Activated B cell treated with CpG ODN at 0.5 μM for 24 hours (primary cell): ENCODE measurements at regions not wholly inside any gene's neighbourhood (a gene's known extent, or its start where the extent isn't known, plus 50 kb on each side); places are given as distances from the start of the nearest gene placed in this dataset.

ENCODE experiments used
- ATAC-seq: fragments of 200-7000 bp; cut with Tn5 transposase; one replicate; pipeline ENCODE4 v1.10.0; 2021; ENCODE audit warnings: low read depth, mild to moderate bottlenecking, moderate library complexity
- CTCF ChIA-PET: fragments of 350-600 bp; sonication (Branson Sonifier 250); formaldehyde crosslinking; loops from one replicate; lab custom pipeline; 2021; ENCODE audit warnings: antibody characterized with exemption; lab: Charles Lee
- POLR2A ChIA-PET: fragments of 350-600 bp; sonication (Branson Sonifier 250); formaldehyde crosslinking; loops from one replicate; lab custom pipeline; 2021; ENCODE audit warnings: antibody characterized with exemption; lab: Charles Lee
- DNase-seq: peaks from one replicate; pipeline ENCODE4 v3.0.0; 2022
- H3K27ac Mint-ChIP-seq: one replicate; pipeline ENCODE4 v1.8.0; 2020; ENCODE audit warnings: mixed read lengths
- H3K27me3 Mint-ChIP-seq: one replicate; pipeline ENCODE4 v1.8.0; 2021; ENCODE audit warnings: mixed read lengths
- H3K36me3 Mint-ChIP-seq: one replicate; pipeline ENCODE4 v1.8.0; 2021; ENCODE audit warnings: low read depth, mixed read lengths
- H3K4me1 Mint-ChIP-seq: one replicate; pipeline ENCODE4 v1.8.0; 2021; ENCODE audit warnings: mixed read lengths
- H3K4me3 Mint-ChIP-seq: one replicate; pipeline ENCODE4 v1.8.0; 2020; ENCODE audit warnings: mild to moderate bottlenecking, mixed read lengths
- H3K9me3 Mint-ChIP-seq: one replicate; pipeline ENCODE4 v1.8.0; 2020; ENCODE audit warnings: mixed read lengths
- intact Hi-C: fragments of 100-400 bp; cut with micrococcal nuclease; formaldehyde crosslinking; loops from one replicate; pipeline ENCODE4 v1.15.1; 2024
- TF ChIP-seq, protein P1 (sequence below): fragments of 200-600 bp; IDR thresholded peaks from one replicate; pipeline ENCODE4 v1.8.0; 2022; ENCODE audit warnings: antibody characterized with exemption, mild to moderate bottlenecking

DNA sequence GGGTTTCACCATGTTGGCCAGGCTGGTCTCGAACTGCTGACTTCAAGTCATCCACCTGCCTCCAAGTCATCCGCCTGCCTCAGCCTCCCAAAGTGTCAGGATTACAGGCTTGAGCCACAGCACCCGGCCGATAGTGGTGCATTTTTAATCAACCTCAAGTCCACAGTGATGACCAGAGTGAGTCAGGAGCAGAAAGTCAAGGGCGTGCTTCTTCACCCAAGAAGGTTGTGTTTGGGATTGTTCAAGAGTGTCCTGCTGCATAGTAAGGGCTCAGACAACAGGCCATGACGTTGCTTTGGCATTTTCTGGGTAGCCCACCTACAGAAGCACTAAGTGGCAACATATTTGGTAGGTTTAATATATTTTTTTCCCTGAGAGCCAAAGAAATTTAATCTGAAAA is 108.3 kb upstream of the FAM20A start:
- intact Hi-C loops = no loop called here
- CTCF ChIA-PET = no interaction called here
- Mint-ChIP-seq H3K9me3 (no peaks in the 10 kb centered on the region), H3K4me1 (no peaks in the 10 kb centered on the region), H3K36me3 (no peaks in the 10 kb centered on the region), H3K4me3 (no peak overlapping the region), H3K27ac (no peak overlapping the region), H3K27me3 (peaks cover 8% of the 10 kb centered on the region)
- POLR2A ChIA-PET = no interaction called here
- TF ChIP-seq, protein P1, sequence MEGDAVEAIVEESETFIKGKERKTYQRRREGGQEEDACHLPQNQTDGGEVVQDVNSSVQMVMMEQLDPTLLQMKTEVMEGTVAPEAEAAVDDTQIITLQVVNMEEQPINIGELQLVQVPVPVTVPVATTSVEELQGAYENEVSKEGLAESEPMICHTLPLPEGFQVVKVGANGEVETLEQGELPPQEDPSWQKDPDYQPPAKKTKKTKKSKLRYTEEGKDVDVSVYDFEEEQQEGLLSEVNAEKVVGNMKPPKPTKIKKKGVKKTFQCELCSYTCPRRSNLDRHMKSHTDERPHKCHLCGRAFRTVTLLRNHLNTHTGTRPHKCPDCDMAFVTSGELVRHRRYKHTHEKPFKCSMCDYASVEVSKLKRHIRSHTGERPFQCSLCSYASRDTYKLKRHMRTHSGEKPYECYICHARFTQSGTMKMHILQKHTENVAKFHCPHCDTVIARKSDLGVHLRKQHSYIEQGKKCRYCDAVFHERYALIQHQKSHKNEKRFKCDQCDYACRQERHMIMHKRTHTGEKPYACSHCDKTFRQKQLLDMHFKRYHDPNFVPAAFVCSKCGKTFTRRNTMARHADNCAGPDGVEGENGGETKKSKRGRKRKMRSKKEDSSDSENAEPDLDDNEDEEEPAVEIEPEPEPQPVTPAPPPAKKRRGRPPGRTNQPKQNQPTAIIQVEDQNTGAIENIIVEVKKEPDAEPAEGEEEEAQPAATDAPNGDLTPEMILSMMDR = no peak
- ATAC-seq (no peak), DNase-seq (no peak)

DNA sequence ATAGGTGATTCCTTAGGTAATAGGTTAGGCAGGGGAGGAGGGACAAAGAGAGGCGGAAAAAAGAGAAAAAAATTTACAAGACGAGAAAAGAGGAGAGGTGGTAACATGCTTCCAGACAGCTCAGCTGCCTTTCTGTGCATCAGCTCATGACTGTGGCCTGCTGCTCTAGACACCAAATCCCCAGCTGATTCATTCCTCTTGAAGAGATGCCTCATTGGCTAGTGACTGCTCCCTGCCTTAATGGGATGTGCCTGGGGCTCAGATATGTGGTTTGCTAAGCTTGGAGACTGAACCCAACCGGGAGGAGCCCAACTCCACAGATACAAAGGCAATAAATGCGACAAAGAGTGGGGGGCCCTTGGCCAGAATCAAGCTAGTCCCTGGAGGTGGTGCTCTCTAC is 105.9 kb upstream of the FAM20A start:
- TF ChIP-seq, protein P1 = no peak
- ChIA-PET POLR2A (no interaction called here), CTCF (no interaction called here)
- H3K4me3 Mint-ChIP-seq = no peak overlapping the region
- no peak overlapping the region for H3K27ac Mint-ChIP-seq
- ATAC-seq (no peak), DNase-seq (no peak)
- intact Hi-C loops = no loop called here
- no peaks in the 10 kb centered on the region for H3K36me3 Mint-ChIP-seq
- H3K9me3 Mint-ChIP-seq = no peaks in the 10 kb centered on the region
- H3K27me3 Mint-ChIP-seq = peaks cover 7% of the 10 kb centered on the region
- no peaks in the 10 kb centered on the region for H3K4me1 Mint-ChIP-seq

DNA sequence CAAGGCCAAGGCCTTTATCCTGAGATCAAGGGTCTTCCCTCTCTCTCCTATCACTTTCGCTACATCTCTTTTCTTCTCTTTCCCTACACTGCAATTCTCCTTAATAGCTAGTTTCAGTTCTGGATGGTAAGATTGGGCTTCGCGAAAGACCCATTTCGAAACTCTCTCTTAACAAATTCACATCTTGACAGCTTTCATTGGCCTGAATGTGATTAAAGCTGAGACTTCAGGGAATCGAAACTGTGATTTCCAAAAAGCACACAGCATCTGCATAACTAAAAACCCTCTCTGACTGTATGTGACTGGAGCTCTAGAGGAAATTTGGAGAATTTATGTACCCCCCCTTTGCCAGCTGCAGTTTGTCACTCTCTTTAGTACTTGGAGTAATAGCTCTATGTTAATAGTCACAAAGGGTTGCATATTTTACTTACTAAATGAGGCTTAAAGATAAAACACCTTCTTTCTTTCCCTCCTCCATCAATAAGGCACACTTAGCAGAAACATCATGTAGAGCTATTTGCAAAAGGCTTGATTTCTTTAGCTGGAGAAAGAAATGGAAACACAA is 105.3 kb upstream of the FAM20A start:
- no peak for ATAC-seq
- Mint-ChIP-seq H3K27me3 (peaks cover 6% of the 10 kb centered on the region), H3K36me3 (no peaks in the 10 kb centered on the region), H3K27ac (no peak overlapping the region), H3K9me3 (no peaks in the 10 kb centered on the region), H3K4me3 (no peak overlapping the region), H3K4me1 (no peaks in the 10 kb centered on the region)
- TF ChIP-seq, protein P1 = no peak
- no peak for DNase-seq
- ChIA-PET CTCF (no interaction called here), POLR2A (no interaction called here)
- intact Hi-C loops = no loop called here

DNA sequence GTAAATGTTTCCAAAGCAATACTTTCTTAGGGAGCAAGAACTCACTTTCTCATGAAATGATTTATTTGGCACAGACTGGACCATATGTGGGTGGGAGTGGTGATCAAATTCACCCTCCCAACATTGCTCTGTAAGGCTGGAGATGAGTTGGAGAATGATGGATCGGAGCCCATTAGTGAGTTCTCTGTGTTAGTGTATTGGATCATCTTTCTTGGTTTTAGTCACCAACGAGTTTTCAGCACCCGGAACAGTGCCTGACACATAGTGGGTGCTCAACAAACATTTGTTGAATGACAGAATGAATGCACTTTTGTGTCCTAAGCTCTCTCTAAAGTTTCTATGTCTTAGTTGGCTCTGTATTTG is 104.5 kb upstream of the FAM20A start:
- Mint-ChIP-seq H3K4me1 (no peaks in the 10 kb centered on the region), H3K9me3 (no peaks in the 10 kb centered on the region), H3K4me3 (no peak overlapping the region), H3K27me3 (peaks cover 6% of the 10 kb centered on the region), H3K36me3 (no peaks in the 10 kb centered on the region), H3K27ac (no peak overlapping the region)
- ATAC-seq (no peak), DNase-seq (no peak)
- ChIA-PET CTCF (no interaction called here), POLR2A (no interaction called here)
- intact Hi-C loops = no loop called here
- TF ChIP-seq, protein P1 = no peak

DNA sequence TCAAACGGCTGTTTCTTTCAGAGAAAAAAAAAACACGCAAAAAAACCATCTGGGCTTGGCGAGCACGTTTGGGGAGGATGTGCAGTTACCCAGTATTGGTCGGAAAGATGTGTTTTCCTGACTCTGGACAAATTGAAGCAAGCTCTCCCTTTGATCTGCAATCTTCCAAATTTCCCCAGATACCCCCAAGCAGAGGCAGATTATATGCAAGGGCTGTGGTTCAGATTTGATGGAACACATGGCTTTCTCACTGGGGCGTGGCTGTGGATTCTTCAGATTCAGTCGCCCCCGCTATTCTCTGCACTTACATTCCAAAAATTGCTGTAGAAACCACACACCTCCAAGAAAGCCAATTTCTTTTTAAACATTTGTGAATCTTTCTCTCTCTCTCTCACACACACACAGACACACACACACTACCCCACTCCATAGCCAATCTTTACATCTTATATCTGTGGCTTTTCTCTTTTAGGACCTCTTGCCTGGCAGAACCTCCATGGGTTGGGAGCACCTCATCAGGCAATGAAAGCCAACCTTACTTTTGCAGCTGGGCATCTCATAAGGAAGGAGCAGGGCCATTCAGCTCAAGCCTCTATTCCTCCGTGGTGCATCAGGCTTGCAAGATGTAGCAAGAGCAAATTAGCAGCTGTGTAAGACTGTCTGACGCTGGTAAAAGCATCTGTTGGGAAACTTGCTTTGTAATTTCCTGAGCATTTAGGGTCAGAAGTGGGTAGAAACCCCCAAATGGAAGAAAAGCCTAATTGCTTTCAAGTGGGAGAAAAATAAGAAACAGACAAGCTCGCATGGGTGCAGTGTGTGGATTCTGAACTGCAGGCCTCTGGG is 103.9 kb upstream of the FAM20A start:
- CTCF ChIA-PET = no interaction called here
- Mint-ChIP-seq H3K4me1 (no peaks in the 10 kb centered on the region), H3K27ac (no peak overlapping the region), H3K9me3 (no peaks in the 10 kb centered on the region), H3K4me3 (no peak overlapping the region), H3K27me3 (peaks cover 6% of the 10 kb centered on the region), H3K36me3 (no peaks in the 10 kb centered on the region)
- intact Hi-C loops = no loop called here
- TF ChIP-seq, protein P1 = no peak
- DNase-seq = no peak
- POLR2A ChIA-PET = no interaction called here
- ATAC-seq = no peak
